PC-9 (cell line): ENCODE measurements at regions not wholly inside any gene's neighbourhood (a gene's known extent, or its start where the extent isn't known, plus 50 kb on each side); places are given as distances from the start of the nearest gene placed in this dataset.

ENCODE experiments used
- CTCF ChIP-seq: fragments of 200-600 bp; sonication (generic); conservative IDR thresholded peaks from 2 replicates; pipeline ENCODE4 v1.6.1; 2017; ENCODE audit warnings: mixed run types, antibody characterized with exemption, mild to moderate bottlenecking, moderate library complexity
- EZH2 ChIP-seq: fragments of 200-600 bp; sonication (generic); IDR thresholded peaks from 2 replicates; pipeline ENCODE4 v1.8.0; 2017; ENCODE audit warnings: antibody characterized with exemption, low read depth

- TF ChIP-seq CTCF: no peak
- TF ChIP-seq EZH2: no peak
Measured at GRCh38 chr3:28615971-28616370, 267.3 kb upstream of the AZI2 start.
